Left cardiac atrium (tissue), 4 donors: ENCODE measurements at regions not wholly inside any gene's neighbourhood (a gene's known extent, or its start where the extent isn't known, plus 50 kb on each side); places are given as distances from the start of the nearest gene placed in this dataset.
"Not testable (repeated sequence)": the region's sequence is repeated elsewhere in the genome, so short reads cannot be mapped to it uniquely, and the experiment has no call there.

ENCODE experiments used
- ATAC-seq, 2 donors: fragments of 200-7000 bp; cut with Tn5 transposase; one replicate each; pipeline ENCODE4 v1.9.1; 2020; ENCODE audit warnings: mild to moderate bottlenecking in 2 of 2, moderate library complexity in 2 of 2
- DNase-seq: peaks from one replicate; pipeline ENCODE4 v3.0.0-alpha.2; 2020
- intact Hi-C, 2 donors: fragments of 100-400 bp; cut with DNase I; formaldehyde crosslinking; loops; one replicate each; pipeline versions ENCODE4 v1.14.1 to v1.15.1; 2022 to 2023
- donor health status: DM: no; HTN: yes; CAD: no.
- donor health status: DM: no; HTN: yes; CAD: no; lungs with severe emphysema.
- donor health status: DM: yes; HTN: yes; CAD: no.
- donor health status: Dilated cardiomyopathy.

GRCh38 chr2:146994246-146994645 is 850.6 kb upstream of the ACVR2A start:
- intact Hi-C loops, result no loop called here
- DNase-seq, result no peak
- ATAC-seq, result no peak

GRCh38 chr2:146992466-146992865 is 852.4 kb upstream of the ACVR2A start:
- intact Hi-C loops, result no loop called here
- no peak for DNase-seq
- ATAC-seq, result no peak

DNA sequence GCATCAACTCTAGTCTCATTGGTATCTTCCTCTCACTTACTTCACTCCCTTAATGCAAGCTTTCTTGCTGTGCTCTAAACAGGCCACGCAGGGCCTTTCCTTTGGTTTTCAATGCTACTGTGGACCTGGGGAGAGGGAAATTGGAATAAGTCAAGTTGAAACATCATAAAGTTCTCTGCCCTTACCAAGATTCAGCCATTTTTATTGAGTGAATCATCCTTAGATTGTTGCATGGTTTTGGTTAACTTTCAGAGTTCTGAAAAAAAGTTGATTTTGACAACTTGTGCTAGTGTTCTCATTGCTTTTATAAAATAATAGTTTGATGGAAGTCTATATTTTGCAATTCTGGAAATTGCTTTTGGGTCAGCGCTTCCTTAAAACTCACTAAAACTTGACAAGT is 852.8 kb upstream of the ACVR2A start:
- ATAC-seq (no peak), DNase-seq (no peak)
- intact Hi-C loops, result no loop called here

DNA sequence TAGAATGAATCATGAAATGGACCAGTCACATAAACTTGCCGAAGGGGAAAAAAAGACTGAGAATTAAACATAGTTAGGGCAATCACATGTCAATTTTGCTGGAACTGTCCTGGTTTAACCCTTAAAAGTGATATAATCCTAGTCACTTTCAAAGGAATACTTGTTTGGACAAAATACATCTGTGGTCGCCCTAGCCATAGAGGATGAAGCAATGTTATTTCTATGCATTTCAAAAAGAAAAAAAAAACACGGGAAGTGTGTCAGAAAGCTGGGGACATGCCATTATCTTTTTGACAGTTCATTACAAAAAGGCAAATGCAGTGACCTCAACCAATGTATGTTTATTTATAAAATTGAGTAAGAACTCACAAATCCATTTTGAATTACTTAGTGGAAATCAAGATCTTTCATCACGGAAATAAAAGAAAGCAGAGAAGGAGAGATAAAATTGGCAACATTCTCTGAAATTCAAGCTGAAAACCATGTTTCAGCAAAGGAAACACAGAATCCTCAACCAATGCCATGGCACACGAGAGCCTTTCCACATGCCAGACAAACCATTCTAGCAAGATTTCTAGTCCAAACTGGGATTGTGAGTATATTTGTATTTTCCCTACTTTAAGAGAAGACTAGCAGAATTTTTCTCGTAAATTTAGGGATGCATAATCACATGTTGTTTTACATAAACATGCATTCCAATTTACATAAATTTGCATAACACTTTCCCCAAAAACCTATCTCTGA is 854.3 kb upstream of the ACVR2A start:
- intact Hi-C loops, result no loop called here
- no peak for DNase-seq
- ATAC-seq, result no peak

DNA sequence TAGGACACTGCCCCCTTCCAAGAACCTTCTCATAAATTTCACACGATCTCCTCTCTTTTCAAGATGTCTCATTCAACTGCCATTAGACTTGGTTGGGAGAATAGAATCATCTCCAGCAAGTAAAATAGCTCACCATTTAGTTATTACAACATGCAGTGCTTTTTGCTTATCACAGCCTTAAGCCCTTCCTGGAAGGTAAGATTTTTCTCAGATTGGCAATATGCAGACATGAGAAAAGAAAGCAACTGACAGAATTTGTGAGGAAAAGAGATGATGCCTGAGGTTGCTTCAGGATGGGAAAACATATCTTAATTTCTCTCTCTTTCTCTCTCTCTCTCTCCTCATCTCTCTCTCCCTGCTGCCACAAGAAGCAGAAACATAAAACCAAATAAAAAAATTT is 855.1 kb upstream of the ACVR2A start:
- no peak for ATAC-seq
- DNase-seq, result no peak
- intact Hi-C loops, result no loop called here

GRCh38 chr2:146987996-146988395 is 856.8 kb upstream of the ACVR2A start:
- intact Hi-C loops, result no loop called here
- ATAC-seq (no peak), DNase-seq (no peak)

GRCh38 chr2:146986161-146986560 is 858.7 kb upstream of the ACVR2A start:
- DNase-seq, result no peak
- intact Hi-C loops, result no loop called here
- ATAC-seq, result no peak

DNA sequence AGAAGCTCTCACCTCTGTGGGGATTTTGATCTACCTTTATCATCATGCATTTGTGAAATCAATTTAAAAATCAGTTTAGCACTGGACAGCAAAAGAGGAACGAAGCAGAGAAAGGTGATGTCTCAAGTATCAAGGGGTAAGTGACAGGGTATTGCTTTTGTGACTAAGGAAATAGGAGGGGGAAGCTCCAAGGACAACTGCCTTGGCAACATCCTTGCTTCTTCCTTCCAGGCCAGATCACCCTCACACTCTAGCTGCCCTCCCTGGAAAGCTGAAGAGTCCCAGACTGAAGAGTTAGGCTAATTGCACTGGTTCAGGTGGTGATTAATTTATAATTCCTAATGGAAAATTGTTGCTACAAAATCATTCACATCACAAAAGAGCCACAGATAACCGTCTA is 859.1 kb upstream of the ACVR2A start:
- DNase-seq (no peak), ATAC-seq (no peak)
- intact Hi-C loops, result no loop called here

DNA sequence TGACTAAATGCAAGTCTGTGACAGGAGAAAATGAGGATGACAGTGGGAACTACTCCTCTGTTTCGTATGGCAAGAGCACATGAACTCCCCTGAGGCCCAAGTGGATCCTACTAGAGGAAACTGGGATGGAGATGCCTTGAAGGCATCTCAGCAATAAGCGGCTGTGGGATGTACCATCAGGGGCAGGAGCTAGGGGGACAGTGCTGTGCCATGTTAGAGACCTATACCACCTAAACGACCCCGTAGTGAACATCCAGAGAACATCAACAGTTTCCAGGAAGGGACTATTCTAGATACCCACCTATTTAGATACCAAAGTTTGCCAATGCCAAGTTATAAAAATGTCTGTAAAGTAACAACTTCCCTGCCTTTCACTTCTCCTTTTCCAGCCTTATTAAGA is 860.8 kb upstream of the ACVR2A start:
- intact Hi-C loops, result no loop called here
- ATAC-seq, result no peak
- DNase-seq, result no peak

- DNase-seq, result peak; percentile 28
- intact Hi-C loops, result no loop called here
- peak; percentile 77 to 97 for ATAC-seq
Observed at GRCh38 chr2:146982393-146982846, 862.4 kb upstream of the ACVR2A start.

DNA sequence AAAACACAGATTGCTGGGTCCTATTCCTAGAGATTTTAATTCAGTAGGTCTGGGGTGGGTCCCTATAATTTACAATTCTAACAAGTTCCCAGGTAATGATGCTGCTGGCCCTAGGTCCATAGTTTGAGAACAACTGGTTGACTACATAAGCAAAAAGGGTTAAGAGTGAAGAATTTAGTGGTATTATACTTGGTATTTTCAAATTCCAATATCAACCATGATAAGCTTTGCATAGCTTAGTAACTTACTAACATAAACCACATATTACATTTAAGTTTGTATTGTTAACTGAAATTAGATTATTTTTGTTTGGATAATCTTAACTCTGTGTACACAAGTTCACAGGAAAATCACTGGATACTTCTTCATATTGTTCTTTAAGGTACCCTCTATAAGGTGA is 862.9 kb upstream of the ACVR2A start:
- no peak for ATAC-seq
- intact Hi-C loops, result no loop called here
- DNase-seq, result no peak

- no peak for DNase-seq
- intact Hi-C loops, result no loop called here
- ATAC-seq, result no peak
Observed at GRCh38 chr2:146979746-146980145, 865.1 kb upstream of the ACVR2A start.

- ATAC-seq (no peak), DNase-seq (no peak)
- intact Hi-C loops, result no loop called here
Observed at GRCh38 chr2:146978577-146979555, 866.0 kb upstream of the ACVR2A start.

DNA sequence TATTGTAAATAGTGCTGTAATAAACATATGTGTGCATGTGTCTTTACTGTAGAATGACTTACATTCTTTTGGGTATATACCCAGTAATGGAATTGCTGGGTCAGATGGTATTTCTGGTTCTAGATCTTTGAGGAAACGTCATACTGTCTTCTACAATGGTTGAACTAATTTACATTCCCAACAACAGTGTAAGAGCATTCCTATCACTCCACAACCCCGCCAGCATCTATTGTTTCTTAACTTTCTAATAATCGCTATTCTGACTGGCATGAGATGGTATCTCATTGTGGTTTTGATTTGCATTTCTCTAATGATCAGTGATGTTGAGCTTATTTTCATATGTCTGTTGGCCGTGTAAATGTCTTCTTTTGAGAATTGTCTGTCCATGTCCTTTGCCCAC is 873.8 kb upstream of the ACVR2A start:
- DNase-seq, intact Hi-C loops, ATAC-seq: not testable (repeated sequence)

- DNase-seq, ATAC-seq, intact Hi-C loops: not testable (repeated sequence)
Observed at GRCh38 chr2:146969703-146970102, 875.1 kb upstream of the ACVR2A start.

- ATAC-seq (no peak), DNase-seq (no peak)
- intact Hi-C loops, result no loop called here
Observed at GRCh38 chr2:146964494-146964893, 880.3 kb upstream of the ACVR2A start.

DNA sequence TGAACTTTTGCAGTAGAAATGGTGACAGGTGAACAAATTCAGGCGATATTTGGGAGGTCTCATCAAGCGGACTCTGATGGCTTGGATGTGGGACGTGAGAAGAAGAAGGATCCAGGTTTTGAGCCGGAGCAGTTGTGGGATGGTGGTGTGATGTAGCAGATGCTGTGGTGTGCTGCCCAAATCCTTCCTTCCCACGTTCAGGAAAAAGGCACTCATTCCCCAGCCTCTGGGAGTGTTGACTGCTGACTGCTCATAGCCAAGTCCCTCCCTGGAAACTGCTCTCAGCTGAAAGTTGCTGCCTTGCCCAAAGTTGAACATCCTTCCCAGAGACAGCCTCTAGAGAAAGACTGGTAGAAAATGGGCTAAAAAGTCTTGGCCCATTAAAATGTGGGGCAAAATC is 890.3 kb upstream of the ACVR2A start:
- intact Hi-C loops, result no loop called here
- no peak for ATAC-seq

DNA sequence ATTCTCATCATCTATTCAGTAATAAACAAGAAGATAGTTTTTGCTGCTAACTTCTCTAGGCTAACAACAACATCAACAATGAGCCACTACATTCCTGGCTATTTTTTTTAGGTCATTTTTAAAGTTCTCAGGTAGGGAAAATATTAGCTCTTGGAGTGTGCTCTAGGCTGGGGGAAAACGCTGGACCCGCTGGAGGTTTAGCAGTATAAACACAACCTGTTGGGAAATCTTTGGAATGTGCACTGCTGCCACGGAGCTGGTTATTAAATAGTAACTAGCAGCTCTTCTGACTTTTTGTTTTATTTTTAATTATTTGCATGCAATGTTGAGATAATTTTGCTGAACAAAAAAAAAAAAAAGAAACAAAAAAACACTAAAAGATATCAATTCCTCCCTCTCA is 892.1 kb upstream of the ACVR2A start:
- DNase-seq, result no peak
- intact Hi-C loops, result no loop called here
- no peak for ATAC-seq

More for the DNA sequence above, 890.3 kb upstream of the ACVR2A start:
- DNase-seq, result no peak

DNA sequence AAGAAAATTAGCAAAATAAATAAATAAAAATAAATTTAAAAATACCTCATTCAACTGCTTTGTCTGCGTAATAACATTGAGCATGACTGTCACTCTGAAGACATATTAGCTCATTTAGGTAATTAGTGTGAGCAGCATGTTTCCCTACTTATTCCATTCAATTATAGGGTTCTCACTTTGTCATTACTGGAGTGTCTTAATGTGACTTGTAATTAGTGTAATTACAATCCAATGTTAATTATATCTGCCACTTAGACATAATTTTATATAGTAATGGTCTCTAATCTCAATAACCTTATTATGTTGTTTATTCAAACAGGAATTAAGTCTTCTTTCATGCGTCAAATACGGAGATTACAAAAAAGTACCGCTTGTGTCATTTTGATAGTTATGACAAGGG is 893.9 kb upstream of the ACVR2A start:
- DNase-seq (no peak), ATAC-seq (no peak)
- intact Hi-C loops, result no loop called here

DNA sequence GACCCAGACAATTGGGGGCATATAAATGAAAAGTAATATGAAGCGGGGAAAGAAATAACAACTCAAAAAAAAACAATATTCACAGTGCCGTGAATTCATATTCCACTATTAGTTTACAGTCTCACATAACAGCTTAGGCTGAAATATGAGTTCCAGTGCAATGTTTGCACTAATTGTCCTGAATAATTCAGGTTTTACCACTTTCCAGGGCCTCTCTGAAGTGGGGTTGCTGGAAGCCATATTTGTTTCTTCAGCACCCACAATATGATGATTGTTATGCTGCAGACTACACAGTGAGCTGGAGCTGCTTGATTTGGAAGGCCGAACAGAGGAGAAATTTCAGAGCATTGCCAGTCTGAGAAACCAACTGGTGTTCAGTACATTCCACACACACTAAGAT is 894.5 kb upstream of the ACVR2A start:
- intact Hi-C loops, result no loop called here
- ATAC-seq, result no peak
- no peak for DNase-seq
